HCEC 1CT (cell line): ENCODE measurements at regions not wholly inside any gene's neighbourhood (a gene's known extent, or its start where the extent isn't known, plus 50 kb on each side); places are given as distances from the start of the nearest gene placed in this dataset.

ENCODE experiments used
- DNase-seq: peaks from one replicate; pipeline ENCODE4 v3.0.0-alpha.2; 2017

GRCh38 chr17:11077673-11078072, 163.3 kb upstream of the SHISA6 start:
- DNase-seq, result no peak

GRCh38 chr17:11074451-11074850, 166.6 kb upstream of the SHISA6 start:
- no peak for DNase-seq

GRCh38 chr17:11056926-11057325, 184.1 kb upstream of the SHISA6 start:
- DNase-seq, result no peak

DNA sequence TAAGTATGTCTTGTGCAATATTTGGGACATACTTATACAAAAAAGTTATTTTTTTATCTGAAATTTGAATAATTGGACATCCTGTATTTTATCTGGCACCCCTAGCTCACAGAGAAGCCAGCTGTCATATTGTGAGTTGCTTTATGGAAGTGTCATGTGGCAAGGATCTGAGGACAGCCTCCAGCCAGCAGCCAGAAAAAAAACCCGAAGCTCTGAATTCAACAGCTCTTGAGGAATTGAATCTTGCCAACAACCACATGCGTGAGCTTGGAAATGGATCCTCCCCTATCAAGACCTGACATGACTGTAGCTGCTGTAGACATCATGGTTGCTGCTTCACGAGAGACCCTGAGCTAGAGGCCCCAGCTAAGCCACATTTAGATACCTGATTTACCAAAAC, 187.2 kb upstream of the SHISA6 start:
- DNase-seq, result no peak

DNA sequence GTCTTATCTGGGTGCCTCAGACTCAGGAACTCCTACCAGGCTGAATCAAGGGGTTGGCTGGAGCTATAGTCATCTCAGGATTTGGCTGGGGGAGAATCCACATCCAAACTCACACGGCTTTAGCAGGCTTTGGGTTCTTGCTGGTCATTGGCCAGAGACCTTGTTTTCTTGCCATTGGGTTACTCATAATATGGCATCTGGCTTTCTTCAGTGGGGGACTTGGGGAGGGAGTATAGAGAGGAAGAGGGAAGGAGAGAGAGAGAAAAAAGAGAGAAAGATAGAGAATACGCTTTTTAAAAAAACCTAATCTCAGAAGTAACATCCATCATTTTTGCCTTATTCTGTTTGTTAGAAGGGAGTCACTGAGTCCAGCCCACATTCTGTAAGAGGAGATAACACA, 191.5 kb upstream of the SHISA6 start:
- no peak for DNase-seq

DNA sequence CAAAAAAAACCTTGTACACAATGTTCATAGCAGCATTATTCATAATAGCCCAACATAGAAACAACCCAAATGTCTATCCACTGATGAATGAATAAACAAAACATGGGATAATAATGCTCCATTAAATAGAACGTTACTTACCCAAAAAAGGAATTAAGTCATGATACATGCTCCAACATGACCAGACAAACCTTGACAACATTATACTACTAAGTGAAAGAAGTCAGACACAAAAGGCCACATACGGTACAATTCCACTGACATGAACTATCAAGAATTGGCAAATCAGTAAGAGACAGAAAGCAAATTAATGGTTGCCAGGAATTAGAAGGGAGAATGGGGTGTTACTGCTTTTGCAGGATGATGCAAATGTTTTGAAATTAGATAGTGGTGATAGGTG, 193.8 kb upstream of the SHISA6 start:
- DNase-seq, result no peak

- no peak for DNase-seq
These were observed 201.5 kb upstream of the PIRT start for GRCh38 chr17:11039342-11039741.

- DNase-seq, result no peak
These were observed 197.8 kb upstream of the PIRT start for GRCh38 chr17:11035681-11036080.

DNA sequence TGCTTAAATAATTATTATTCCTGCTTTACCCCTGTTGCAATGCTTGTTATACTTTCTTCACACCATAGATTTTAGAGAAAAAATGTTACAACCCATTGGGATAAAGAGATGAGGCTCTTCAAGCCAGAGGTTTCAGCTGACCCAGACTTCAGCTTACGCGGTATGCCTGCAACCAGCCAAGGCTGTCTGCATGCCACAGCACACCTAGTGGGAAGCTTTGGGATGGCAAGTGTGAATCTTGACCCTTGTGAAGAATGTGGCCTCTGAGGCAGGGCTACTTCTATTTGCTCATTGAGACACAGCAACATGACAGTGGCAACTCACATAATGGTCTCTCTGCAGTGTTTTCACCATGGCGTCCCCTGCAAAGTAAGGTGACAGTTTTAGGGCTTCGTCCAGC, 193.9 kb upstream of the PIRT start:
- no peak for DNase-seq

DNA sequence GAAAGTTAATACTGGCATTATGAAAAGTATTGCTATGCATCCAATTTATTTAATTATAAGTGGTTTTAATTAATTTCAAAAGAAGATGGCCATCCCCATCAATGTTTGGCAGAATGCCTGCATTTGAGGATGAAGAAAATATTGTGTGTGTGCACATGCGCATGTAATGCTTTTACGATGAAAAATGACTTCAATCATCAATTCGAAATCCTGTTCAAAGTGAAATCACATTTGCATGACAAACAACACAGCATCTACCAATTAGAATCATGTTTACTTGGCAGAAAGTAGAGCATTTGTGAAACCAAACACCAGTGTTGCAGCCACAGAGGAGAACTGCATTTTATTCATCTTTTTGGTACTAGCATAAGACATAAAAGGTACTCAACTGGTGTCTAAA, 191.9 kb upstream of the PIRT start:
- no peak for DNase-seq

- DNase-seq, result no peak
These were observed 190.5 kb upstream of the PIRT start for GRCh38 chr17:11028349-11028748.

DNA sequence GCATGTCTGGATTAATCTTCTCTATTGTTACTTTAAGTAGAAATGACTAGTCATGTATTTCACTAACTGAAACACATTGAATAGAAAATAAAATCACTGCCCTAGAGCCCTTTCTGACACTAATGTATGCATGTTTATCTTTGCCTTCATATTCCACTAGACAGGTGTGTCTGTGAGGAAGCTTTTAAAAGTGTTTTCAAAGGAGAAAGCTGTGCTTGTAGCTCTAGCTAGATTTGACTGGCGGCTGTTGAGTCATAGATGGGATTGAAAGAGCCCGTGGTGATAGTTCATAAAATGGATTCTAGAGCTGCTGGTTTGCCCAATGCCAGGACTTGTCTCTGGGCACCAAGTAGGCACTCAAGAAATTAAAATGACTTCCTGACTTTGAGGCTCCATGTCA, 189.0 kb upstream of the PIRT start:
- no peak for DNase-seq

- no peak for DNase-seq
These were observed 186.0 kb upstream of the PIRT start for GRCh38 chr17:11023639-11024479.

DNA sequence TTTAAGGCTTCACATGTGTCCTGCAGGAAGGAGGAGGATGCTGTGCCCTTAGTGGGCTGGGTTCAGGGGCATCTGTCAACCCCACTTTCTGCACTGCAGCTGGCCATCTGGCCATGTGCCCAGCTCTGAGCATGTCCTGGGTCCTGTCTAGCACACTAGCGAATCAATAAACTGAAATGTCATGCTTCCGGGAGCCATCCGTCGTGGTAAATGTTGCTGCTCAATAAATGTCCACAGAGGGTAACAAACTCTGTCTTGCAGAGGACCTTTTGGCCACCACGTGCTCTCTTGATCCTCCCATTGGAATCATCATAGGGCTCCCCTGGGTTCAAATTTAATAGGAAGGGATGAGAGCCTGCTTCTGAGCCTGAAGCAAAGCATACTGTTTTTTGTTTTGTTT, 168.6 kb upstream of the PIRT start:
- no peak for DNase-seq

DNA sequence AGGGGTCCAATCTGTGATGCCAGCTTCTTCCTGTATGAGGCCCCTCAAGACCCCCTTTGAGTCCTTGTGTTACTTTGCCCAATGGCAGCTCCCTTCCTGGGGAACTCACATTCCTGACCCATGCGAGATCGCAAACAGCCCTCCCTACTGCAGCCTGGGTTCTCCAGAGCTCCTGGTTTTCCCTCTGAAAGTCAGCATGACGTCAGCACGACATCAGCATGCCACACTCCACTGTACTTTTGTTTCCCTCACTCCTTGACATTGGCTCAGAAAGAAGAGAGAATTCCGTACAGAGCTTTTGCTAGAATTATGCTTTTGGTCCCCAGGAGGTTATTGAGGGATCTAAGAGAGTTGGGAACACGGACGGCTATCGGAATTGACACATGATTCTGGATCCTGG, 168.1 kb upstream of the PIRT start:
- no peak for DNase-seq

DNA sequence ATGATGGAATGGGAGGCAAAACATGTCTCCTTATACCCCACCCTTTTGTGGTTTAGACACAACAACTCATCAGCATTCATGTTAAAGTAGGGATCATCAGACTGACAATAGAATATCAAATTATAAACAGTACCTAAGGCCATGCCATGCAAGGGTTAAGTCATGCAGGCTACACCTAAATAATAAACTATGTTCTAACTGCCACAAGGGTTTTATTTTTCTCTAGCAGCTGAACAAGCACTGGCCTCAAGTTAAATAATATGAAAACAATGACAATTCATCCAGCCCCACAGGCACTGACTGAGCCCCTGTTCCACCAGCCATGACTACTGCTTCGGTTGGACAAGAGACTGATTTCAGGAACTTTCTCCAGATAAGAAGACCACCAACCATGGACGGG, 164.5 kb upstream of the PIRT start:
- DNase-seq, result no peak

- no peak for DNase-seq
These were observed 163.8 kb upstream of the PIRT start for GRCh38 chr17:11001651-11002050.

- no peak for DNase-seq
These were observed 161.6 kb upstream of the PIRT start for GRCh38 chr17:10999484-10999883.

- no peak for DNase-seq
These were observed 155.2 kb upstream of the PIRT start for GRCh38 chr17:10993126-10993525.

- no peak for DNase-seq
These were observed 154.4 kb upstream of the PIRT start for GRCh38 chr17:10992106-10992880.

GRCh38 chr17:10987786-10988185, 149.9 kb upstream of the PIRT start:
- DNase-seq, result no peak

GRCh38 chr17:10984220-10984619, 146.3 kb upstream of the PIRT start:
- no peak for DNase-seq

DNA sequence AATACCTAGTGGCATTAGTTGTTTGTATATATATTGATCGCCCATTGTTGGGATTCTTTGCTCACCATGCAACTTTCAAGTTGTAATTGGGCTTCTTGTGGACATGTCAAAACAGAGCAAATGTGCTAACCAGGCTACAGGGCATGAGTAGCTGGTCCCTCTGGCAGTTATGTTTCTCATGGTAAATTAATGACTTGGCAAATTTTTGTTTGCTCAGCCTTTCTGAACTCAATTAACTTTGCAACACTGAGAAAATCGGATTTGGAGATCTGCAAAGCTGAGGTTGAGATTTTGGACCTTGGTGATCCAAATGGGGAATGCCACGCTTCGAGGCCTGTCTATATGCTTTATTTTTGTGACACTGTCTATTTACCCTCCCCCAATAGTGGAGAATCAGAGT, 138.5 kb upstream of the PIRT start:
- DNase-seq, result no peak

DNA sequence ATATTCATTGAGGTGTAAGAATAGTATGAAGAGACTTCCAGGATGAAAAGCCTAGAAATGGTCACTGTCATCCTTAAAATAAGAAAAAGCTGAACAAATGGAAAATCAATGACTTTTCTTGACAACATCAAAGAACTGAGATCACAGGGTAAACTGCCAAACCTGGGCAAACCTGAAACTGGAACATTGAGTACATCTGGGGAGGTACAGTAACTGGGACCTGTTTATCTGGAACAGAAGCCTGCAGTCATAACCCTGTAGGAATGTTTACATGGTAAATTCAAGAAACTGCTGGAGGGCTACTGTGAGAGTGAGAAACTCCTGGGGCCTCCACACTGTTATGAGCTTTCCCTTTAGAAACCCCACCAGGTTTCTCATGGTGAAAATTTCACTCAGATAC, 130.1 kb upstream of the PIRT start:
- DNase-seq, result no peak

DNA sequence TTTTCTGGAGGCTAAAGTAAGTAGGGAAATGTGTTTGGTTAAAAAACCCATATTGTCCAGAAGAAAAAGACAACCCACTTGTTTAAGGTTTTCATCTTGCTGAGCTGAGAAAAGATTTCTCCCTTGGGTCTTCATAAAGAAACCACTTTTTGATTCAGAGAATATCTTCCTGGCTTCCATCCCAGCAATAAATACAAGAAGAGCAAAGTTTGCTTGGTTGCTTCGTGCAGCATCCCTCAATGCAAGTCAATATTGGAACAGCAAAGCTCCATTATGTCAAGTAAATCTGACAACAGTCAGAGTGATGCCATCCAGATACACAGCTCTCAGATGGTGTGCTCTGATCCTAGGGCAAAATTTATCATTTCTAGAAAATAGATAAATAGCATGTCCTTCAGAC, 118.9 kb upstream of the PIRT start:
- DNase-seq, result no peak
